Psoas muscle (tissue), 7 donors: ENCODE measurements at regions not wholly inside any gene's neighbourhood (a gene's known extent, or its start where the extent isn't known, plus 50 kb on each side); places are given as distances from the start of the nearest gene placed in this dataset.

ENCODE experiments used
- ATAC-seq, 4 donors: fragments of 200-7000 bp; cut with Tn5 transposase; one replicate each; pipeline ENCODE4 v1.9.1; 2020; ENCODE audit warnings: moderate library complexity in 3 of 4, mild to moderate bottlenecking in 2 of 4
- DNase-seq, 2 donors: peaks; one replicate each; pipeline ENCODE4 v3.0.0-alpha.2; 2020
- H3K27ac ChIP-seq: fragments of 200-600 bp; one replicate; pipeline ENCODE4 v1.8.0; 2022
- H3K27me3 ChIP-seq, 3 donors: fragments of 200-600 bp in 1 of 3; one replicate each; pipeline versions ENCODE4 v1.6.1 to v1.8.0; 2013 to 2022; ENCODE audit warnings: low read length in 2 of 3, mild to moderate bottlenecking in 2 of 3, moderate library complexity in 1 of 3; ENCODE audit not compliant: insufficient read depth in 3 of 3
- H3K36me3 ChIP-seq, 2 donors: fragments of 200-600 bp in 1 of 2; one replicate each; pipeline versions ENCODE4 v1.6.1 to v1.8.0; 2013 to 2022; ENCODE audit warnings: low read depth in 1 of 2, mild to moderate bottlenecking in 1 of 2, moderate library complexity in 1 of 2; ENCODE audit not compliant: insufficient read depth in 1 of 2
- H3K4me1 ChIP-seq: fragments of 200-600 bp; one replicate; pipeline ENCODE4 v1.8.0; 2022
- H3K4me3 ChIP-seq: fragments of 200-600 bp; one replicate; pipeline ENCODE4 v1.8.0; 2022; ENCODE audit warnings: mild to moderate bottlenecking
- H3K9me3 ChIP-seq: fragments of 200-600 bp; one replicate; pipeline ENCODE4 v1.8.0; 2022
- WGBS, 3 donors: extraction: QIAGEN DNeasy Blood & Tissue Kit; methylation state at CpG; one replicate each; pipeline versions ENCODE4 v1.1.6 to v1.1.7; 2013; 5-methylcytosine and 5-hydroxymethylcytosine counted together
- intact Hi-C, 2 donors: fragments of 100-400 bp; cut with DNase I; formaldehyde crosslinking; loops; one replicate each; pipeline versions ENCODE4 v1.11.0 to v1.14.2; 2022
- TF ChIP-seq, protein P1 (sequence below): fragments of 200-600 bp; IDR thresholded peaks from one replicate; pipeline ENCODE4 v1.8.0; 2022; ENCODE audit warnings: antibody characterized with exemption
- donor health status: healthy with polysubstance abuse.
- donor health status: DM: no; HTN: no; CAD: no; lungs with moderate emphysema.
- donor health status: Bipolar disorder and iron deficiency.
- donor health status: healthy.
- donor health status: DM: yes; HTN: yes; CAD: no.
- donor health status: DM: no; HTN: no; CAD: no.
- donor health status: DM: yes; HTN: yes; CAD: no.

DNA sequence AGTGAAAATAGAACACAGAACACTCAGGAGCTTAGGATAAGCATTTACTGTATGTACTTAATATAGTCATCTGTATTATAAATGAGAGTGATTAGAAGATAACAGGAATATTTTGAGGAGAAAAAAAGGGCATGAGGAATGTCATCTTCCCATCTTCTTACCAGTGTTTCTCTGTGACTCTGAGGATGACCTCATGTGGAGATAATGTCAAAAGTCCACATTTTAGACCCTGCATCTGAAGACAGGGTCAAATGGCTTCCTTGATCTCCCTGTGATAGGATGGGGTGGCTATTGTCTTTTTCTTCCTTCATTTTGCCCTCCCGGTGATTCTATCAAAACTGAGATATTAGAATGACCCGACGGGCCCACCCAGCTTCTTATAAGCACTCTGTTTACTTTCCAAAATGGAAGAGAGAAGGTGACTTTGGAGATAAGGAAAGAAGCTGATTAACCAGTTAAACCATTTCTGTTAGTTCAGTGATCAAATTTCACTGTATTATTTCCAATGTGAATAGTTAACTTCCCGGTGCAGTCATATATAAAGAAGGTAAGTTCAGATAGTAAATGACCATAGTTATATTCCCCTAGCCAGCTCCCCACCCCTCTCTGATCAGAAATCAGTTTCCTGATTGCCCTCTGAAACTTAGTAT lies 115.7 kb upstream of the SALL4 start:
- intact Hi-C loops = no loop called here
- H3K27ac ChIP-seq = no peak overlapping the region
- no peaks in the 10 kb centered on the region for H3K9me3 ChIP-seq
- no peaks in the 10 kb centered on the region for H3K4me1 ChIP-seq
- TF ChIP-seq, protein P1, sequence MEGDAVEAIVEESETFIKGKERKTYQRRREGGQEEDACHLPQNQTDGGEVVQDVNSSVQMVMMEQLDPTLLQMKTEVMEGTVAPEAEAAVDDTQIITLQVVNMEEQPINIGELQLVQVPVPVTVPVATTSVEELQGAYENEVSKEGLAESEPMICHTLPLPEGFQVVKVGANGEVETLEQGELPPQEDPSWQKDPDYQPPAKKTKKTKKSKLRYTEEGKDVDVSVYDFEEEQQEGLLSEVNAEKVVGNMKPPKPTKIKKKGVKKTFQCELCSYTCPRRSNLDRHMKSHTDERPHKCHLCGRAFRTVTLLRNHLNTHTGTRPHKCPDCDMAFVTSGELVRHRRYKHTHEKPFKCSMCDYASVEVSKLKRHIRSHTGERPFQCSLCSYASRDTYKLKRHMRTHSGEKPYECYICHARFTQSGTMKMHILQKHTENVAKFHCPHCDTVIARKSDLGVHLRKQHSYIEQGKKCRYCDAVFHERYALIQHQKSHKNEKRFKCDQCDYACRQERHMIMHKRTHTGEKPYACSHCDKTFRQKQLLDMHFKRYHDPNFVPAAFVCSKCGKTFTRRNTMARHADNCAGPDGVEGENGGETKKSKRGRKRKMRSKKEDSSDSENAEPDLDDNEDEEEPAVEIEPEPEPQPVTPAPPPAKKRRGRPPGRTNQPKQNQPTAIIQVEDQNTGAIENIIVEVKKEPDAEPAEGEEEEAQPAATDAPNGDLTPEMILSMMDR = no peak
- no peaks in the 10 kb centered on the region for H3K36me3 ChIP-seq
- H3K27me3 ChIP-seq = no peaks in the 10 kb centered on the region
- ATAC-seq (no peak), DNase-seq (no peak)
- 53 to 65% (median 63%) methylated on average over 4 of the region's 4 CpGs for WGBS, 3 donors
- H3K4me3 ChIP-seq = no peak overlapping the region

DNA sequence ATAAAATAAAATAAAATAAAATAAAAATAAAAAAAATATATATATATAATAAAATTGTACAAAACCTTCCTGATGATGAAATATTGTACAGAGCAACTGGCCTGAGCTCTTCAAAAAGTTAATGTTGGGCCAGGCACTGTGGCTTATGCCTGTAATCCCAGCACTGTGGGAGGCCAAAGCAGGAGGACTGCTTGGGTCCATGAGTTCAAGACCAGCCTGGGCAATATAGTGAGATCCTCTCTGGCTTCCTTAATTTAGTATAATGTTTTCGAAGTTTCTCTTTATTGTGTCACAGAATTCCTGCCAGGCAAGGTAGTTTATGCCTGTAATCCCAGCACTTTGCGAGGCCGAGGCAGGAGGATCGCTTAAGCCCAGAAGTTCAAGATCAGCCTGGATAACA lies 113.9 kb upstream of the SALL4 start:
- TF ChIP-seq, protein P1 = no peak
- no peaks in the 10 kb centered on the region for H3K4me1 ChIP-seq

DNA sequence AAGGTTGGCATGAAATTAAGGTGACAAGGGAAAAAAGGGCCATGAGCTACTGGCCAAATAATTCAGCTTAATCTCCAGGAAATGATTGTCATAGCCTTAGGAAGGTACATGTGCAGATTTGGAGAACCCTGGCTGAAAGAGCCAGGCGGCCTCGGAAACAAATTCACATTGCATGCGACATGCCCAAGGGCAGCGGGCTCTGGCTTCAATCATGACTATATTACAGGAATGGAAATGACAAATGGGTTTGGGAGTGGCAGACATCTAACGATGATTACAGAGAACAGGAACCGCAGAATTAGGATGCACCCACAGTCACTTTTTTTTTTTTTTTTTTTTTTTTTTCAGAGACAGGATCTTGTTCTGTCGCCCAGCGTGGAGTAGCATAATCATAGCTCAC lies 112.4 kb upstream of the SALL4 start:
- Histone ChIP-seq H3K36me3 (no peaks in the 10 kb centered on the region), H3K27me3 (peaks cover 0 to 2% (median 2%) of the 10 kb centered on the region in 3 donors), H3K4me3 (no peak overlapping the region), H3K9me3 (no peaks in the 10 kb centered on the region), H3K4me1 (no peaks in the 10 kb centered on the region), H3K27ac (no peak overlapping the region)
- DNase-seq (no peak), ATAC-seq (no peak)
- WGBS, 3 donors = 85 to 86% (median 86%) methylated on average over 8 of the region's 8 CpGs
- intact Hi-C loops = no loop called here
- TF ChIP-seq, protein P1 = no peak

More for the DNA sequence above, 113.9 kb upstream of the SALL4 start:
- no peaks in the 10 kb centered on the region for H3K36me3 ChIP-seq
- no peak for ATAC-seq
- no peak overlapping the region for H3K27ac ChIP-seq
- WGBS, 3 donors = 88 to 96% (median 95%) methylated on average over 4 of the region's 4 CpGs
- intact Hi-C loops = no loop called here
- no peak overlapping the region for H3K4me3 ChIP-seq
- DNase-seq = no peak
- H3K9me3 ChIP-seq = no peaks in the 10 kb centered on the region
- H3K27me3 ChIP-seq = peaks cover 0 to 2% (median 0%) of the 10 kb centered on the region in 3 donors

DNA sequence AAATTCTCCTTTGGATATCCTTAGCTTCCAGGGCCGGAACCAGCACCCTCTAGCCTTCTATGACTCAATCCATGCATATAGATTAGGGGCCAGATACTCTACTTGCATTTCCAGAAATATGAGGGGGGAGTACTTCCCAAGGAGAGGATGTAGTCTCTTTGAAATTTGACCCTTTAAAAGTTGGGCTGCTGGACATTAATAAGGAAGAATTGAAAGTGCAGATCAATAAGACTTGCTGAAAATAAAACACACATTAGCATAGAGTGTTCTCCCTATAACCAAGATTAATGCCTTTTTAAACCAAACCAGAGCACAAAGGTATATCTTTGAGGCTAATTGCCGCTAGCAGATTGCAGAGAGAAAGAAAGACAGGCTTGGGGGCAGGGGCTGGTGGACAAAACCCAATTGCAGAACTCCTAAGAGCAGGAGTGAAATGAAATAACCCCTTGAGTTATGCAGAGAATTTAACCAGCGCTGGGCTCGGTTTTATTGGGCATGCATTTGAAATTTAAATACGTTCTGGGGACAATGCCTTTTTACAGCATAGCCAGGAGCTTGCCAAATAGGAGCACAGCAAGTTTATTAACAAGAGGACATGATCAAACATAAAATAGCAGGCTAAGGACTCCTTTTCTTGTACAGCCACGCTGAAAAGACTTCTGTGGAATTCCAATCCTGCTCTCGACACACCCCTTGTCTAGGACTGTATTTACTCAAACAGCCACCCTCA lies 108.2 kb upstream of the SALL4 start:
- H3K27me3 ChIP-seq = peaks cover 0 to 2% (median 2%) of the 10 kb centered on the region in 3 donors
- TF ChIP-seq, protein P1 = no peak
- no peaks in the 10 kb centered on the region for H3K36me3 ChIP-seq
- H3K4me1 ChIP-seq = no peaks in the 10 kb centered on the region
- intact Hi-C loops = no loop called here
- H3K9me3 ChIP-seq = no peaks in the 10 kb centered on the region
- H3K27ac ChIP-seq = no peak overlapping the region
- 22 to 27% (median 24%) methylated on average over 7 of the region's 7 CpGs for WGBS, 3 donors
- ATAC-seq (no peak), DNase-seq (no peak)
- H3K4me3 ChIP-seq = no peak overlapping the region
